C4-2B (cell line): ENCODE measurements at regions not wholly inside any gene's neighbourhood (a gene's known extent, or its start where the extent isn't known, plus 50 kb on each side); places are given as distances from the start of the nearest gene placed in this dataset.

Experiments
- H3K27ac ChIP-seq: fragments of 450-650 bp; 2 replicates; pipeline ENCODE4 v1.5.1; 2017
- CTCF ChIP-seq: fragments of 450-650 bp; conservative IDR thresholded peaks from 2 replicates; pipeline ENCODE4 v1.5.1; 2017; ENCODE audit warnings: mild to moderate bottlenecking
- ZFX ChIP-seq: fragments of 450-650 bp; IDR thresholded peaks from 2 replicates; pipeline ENCODE4 v1.6.1; 2017

GRCh38 chr13:69649063-69649392 is 458.6 kb upstream of the ATXN8OS start:
- H3K27ac ChIP-seq: no peak overlapping the region
- no peak for TF ChIP-seq ZFX
- TF ChIP-seq CTCF: no peak

GRCh38 chr13:69648340-69649062 is 459.1 kb upstream of the ATXN8OS start:
- no peak overlapping the region for H3K27ac ChIP-seq

GRCh38 chr13:69644447-69644846 is 463.2 kb upstream of the ATXN8OS start:
- H3K27ac ChIP-seq: no peak overlapping the region
- TF ChIP-seq ZFX: no peak
- TF ChIP-seq CTCF: no peak

More at GRCh38 chr13:69648340-69649062, 459.1 kb upstream of the ATXN8OS start:
- no peak for TF ChIP-seq CTCF
- TF ChIP-seq ZFX: no peak

- TF ChIP-seq CTCF: no peak
- TF ChIP-seq ZFX: no peak
- no peak overlapping the region for H3K27ac ChIP-seq
Measured at GRCh38 chr13:69641773-69642172, 465.9 kb upstream of the ATXN8OS start.

- TF ChIP-seq ZFX (no peak), CTCF (no peak)
Measured at GRCh38 chr13:69633044-69633443, 474.6 kb upstream of the ATXN8OS start.

GRCh38 chr13:69623973-69624372 is 483.7 kb upstream of the ATXN8OS start:
- no peak overlapping the region for H3K27ac ChIP-seq
- TF ChIP-seq CTCF (no peak), ZFX (no peak)

More at GRCh38 chr13:69633044-69633443, 474.6 kb upstream of the ATXN8OS start:
- H3K27ac ChIP-seq: no peak overlapping the region

- no peak for TF ChIP-seq CTCF
- no peak for TF ChIP-seq ZFX
- H3K27ac ChIP-seq: no peak overlapping the region
Measured at GRCh38 chr13:69619651-69620050, 488.0 kb upstream of the ATXN8OS start.
